Hematopoietic multipotent progenitor cell treated with erythropoietin and hydrocortisone succinate and interleukin-3 and kit ligand, for 8 days (in vitro differentiated cells): ENCODE measurements at regions not wholly inside any gene's neighbourhood (a gene's known extent, or its start where the extent isn't known, plus 50 kb on each side); places are given as distances from the start of the nearest gene placed in this dataset.
"Not testable (repeated sequence)": the region's sequence is repeated elsewhere in the genome, so short reads cannot be mapped to it uniquely, and the experiment has no call there.

Experiments
- DNase-seq: peaks from one replicate; pipeline ENCODE4 v3.0.0-alpha.2; 2015

GRCh38 chr9:32894485-32894884, 106.9 kb downstream of the APTX start:
- not testable (repeated sequence) for DNase-seq

DNA sequence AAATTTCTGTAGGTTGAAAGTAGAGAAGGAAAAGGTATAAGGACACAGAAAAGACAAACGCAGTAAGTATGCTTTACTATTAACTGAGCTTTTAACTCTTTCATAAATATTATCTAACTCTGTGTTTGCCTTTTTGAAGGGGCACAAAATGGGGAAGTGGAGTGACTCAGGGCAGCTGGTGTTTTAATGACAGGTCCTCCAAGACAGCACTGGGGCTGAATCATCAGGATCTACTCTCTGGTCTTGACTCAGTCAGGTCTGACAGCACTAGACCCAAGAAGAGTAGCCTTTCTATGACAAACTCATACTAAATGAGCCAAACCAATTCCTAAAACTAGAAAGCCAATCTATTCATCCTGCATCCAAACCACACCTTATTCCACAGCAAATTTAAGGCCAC, 102.2 kb downstream of the APTX start:
- DNase-seq, result no peak

DNA sequence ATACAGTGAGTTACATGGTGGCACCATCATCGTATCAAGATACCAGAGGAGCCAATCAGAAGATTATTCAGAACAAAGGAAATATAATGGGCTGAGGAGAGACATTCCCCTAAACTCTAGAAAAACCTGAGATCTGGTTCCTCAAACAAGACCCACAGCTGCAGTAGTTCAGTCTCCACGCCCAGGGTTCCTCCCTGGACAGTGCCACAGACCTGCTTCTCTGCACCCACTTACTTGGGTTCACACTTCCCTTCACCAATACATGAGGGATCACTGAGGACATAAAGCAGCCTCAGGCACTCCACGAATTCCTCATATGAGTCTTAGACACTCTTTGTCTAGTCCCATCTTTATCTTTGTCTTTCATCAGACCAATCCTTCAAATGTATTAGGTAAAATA, 101.7 kb downstream of the APTX start:
- DNase-seq, result no peak

GRCh38 chr9:32906213-32906612, 95.2 kb downstream of the APTX start:
- no peak for DNase-seq

GRCh38 chr9:32915802-32916201, 85.6 kb downstream of the APTX start:
- no peak for DNase-seq

GRCh38 chr9:32918628-32919027, 82.8 kb downstream of the APTX start:
- no peak for DNase-seq
